Brain microvascular endothelial cell (primary cell): ENCODE measurements at regions not wholly inside any gene's neighbourhood (a gene's known extent, or its start where the extent isn't known, plus 50 kb on each side); places are given as distances from the start of the nearest gene placed in this dataset.

Source experiments
- DNase-seq: peaks from one replicate; pipeline ENCODE4 v3.0.0-alpha.2; 2020
- H3K27ac ChIP-seq: fragments of 250-450 bp; sonication (Bioruptor Pico); 2 replicates; pipeline ENCODE4 v1.5.1; 2020; ENCODE audit warnings: mild to moderate bottlenecking, moderate library complexity
- H3K27me3 ChIP-seq: fragments of 250-450 bp; sonication (Bioruptor Pico); replicated peaks from 2 replicates; pipeline ENCODE4 v1.5.1; 2020; ENCODE audit warnings: mild to moderate bottlenecking
- H3K36me3 ChIP-seq: fragments of 250-450 bp; sonication (Bioruptor Pico); replicated peaks from 2 replicates; pipeline ENCODE4 v1.5.1; 2020; ENCODE audit warnings: mild to moderate bottlenecking
- H3K4me3 ChIP-seq: 2 replicates; pipeline ENCODE4 v1.5.1; 2011; ENCODE audit warnings: low read depth, mild to moderate bottlenecking, control low read depth, low read length, moderate library complexity
- CTCF ChIP-seq: IDR thresholded peaks from 2 replicates; pipeline ENCODE4 v1.5.1; 2011; ENCODE audit warnings: low read depth, mild to moderate bottlenecking, moderate library complexity, low read length, control low read depth, inconsistent platforms; ENCODE audit errors: missing control alignments
- in situ Hi-C: cut with HindIII; loops from 2 replicates; pipeline ENCODE4 v1.10.0; 2017; ENCODE audit warnings: low sequenced_read_pairs, low pct_ligation_motif_present

DNA sequence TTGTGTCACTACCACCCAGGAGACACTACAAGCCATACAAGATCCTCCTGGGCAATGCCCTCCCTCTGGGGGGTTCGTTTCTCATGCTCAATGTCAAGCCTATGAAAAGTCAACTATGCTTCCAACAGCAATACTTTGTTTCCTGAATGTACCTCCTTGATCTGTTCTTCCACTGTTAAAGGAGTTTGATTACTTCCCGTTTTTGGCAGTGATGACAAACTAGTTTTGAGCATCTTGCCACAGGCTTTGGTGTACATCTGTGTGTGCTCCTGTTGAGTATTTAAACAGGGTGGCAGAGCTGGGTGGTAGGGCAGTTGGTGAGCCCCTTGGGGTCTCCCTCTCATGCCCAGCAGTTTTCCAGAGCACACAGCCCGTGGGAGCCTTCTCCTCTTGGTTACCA is 81.4 kb downstream of the IL12A start:
- TF ChIP-seq CTCF: no peak
- DNase-seq: no peak
- in situ Hi-C loops: no loop called here
- Histone ChIP-seq H3K4me3 (no peak overlapping the region), H3K27ac (no peak overlapping the region), H3K36me3 (no peaks in the 10 kb centered on the region), H3K27me3 (no peaks in the 10 kb centered on the region)

GRCh38 chr3:160076519-160076918 is 87.9 kb downstream of the IL12A start:
- in situ Hi-C loops: no loop called here
- Histone ChIP-seq H3K27me3 (no peaks in the 10 kb centered on the region), H3K27ac (no peak overlapping the region), H3K4me3 (no peak overlapping the region), H3K36me3 (no peaks in the 10 kb centered on the region)
- TF ChIP-seq CTCF: no peak
- no peak for DNase-seq

DNA sequence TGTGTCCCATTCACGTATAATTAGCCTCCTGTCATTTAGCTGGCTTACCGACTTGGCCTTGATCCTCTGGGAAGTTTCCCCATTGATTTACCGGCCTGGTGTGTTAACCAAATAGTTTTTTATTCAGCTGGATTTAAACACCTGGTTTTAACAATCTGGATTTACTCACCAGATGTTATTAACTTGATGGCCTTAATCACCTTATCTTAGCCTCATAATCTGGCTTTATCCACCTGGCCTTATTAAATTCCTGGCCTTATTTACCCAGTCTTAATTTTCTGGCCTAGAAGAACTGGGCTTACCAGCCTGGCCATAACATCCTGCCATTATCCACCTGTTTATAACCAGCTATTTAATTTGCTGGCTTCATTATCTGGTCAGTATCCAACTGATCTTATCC is 89.9 kb downstream of the IL12A start:
- Histone ChIP-seq H3K4me3 (no peak overlapping the region), H3K27me3 (no peaks in the 10 kb centered on the region), H3K36me3 (no peaks in the 10 kb centered on the region), H3K27ac (no peak overlapping the region)
- no peak for DNase-seq
- TF ChIP-seq CTCF: no peak
- in situ Hi-C loops: no loop called here

DNA sequence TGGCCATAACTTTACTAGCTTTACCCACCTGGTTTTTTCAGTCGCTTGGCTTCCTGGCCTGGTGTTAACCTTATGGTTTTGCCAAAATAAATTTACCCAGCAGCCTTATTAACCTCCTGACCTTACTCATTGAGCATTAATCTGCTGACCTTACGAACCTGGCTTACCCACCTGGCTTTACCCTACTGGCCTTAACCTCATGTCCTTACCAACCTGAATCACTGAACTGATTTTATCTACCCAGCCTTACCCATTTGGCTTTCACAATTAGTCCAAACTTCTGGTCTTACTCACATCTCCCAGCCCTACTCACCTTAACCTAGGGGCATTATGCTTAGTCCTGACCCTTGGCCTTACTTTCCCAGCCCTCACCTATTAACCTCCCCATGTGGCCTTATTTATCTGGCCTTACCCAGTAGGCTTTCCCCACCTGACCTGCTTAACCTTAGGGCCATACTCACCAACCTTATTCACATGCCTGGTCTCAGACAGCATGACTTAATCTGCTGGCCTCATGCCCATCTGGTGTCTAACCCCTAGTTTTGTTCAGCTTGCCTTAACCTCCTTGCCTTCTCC is 93.4 kb downstream of the IL12A start:
- Histone ChIP-seq H3K36me3 (no peaks in the 10 kb centered on the region), H3K4me3 (no peak overlapping the region), H3K27ac (no peak overlapping the region), H3K27me3 (no peaks in the 10 kb centered on the region)
- no peak for TF ChIP-seq CTCF
- in situ Hi-C loops: no loop called here
- DNase-seq: no peak

- no peak for TF ChIP-seq CTCF
- in situ Hi-C loops: no loop called here
- no peak for DNase-seq
- Histone ChIP-seq H3K27ac (no peak overlapping the region), H3K4me3 (no peak overlapping the region), H3K27me3 (no peaks in the 10 kb centered on the region), H3K36me3 (no peaks in the 10 kb centered on the region)
Measured at GRCh38 chr3:160084998-160085397, 96.4 kb downstream of the IL12A start.

GRCh38 chr3:160088492-160089137 is 100.0 kb downstream of the IL12A start:
- in situ Hi-C loops: no loop called here
- Histone ChIP-seq H3K4me3 (no peak overlapping the region), H3K27me3 (no peaks in the 10 kb centered on the region), H3K27ac (no peak overlapping the region), H3K36me3 (no peaks in the 10 kb centered on the region)
- TF ChIP-seq CTCF: no peak
- DNase-seq: no peak
